ENCODE measurements at regions not wholly inside any gene's neighbourhood (a gene's known extent, or its start where the extent isn't known, plus 50 kb on each side); places are given as distances from the start of the nearest gene placed in this dataset.
"Not testable (repeated sequence)": the region's sequence is repeated elsewhere in the genome, so short reads cannot be mapped to it uniquely, and the experiment has no call there.

- DNase-seq, result no peak
Measured at GRCh38 chr3:191518861-191519260, 57.9 kb downstream of the PYDC2 start.

DNA sequence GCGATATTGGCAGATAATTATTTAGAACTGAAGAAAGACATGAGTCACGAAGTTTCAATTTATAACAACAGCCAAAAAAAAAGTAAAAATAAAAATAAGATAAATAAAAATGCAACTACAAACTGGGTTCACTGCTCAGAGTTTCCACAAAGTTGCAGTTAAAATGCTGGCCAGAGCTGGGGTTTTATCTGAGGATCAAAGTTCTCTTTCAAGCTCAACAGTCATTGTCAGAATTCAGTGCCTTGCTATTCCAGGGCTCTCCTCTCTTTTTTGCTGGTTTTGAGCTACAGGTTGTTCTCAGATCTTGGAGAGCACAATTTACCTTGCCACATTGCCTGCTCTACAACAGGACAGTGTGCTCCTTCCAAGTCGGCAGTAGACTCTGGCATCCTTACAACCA is 60.1 kb downstream of the PYDC2 start:
- no peak for DNase-seq

- DNase-seq, result no peak
Measured at GRCh38 chr3:191523148-191523547, 62.2 kb downstream of the PYDC2 start.

DNA sequence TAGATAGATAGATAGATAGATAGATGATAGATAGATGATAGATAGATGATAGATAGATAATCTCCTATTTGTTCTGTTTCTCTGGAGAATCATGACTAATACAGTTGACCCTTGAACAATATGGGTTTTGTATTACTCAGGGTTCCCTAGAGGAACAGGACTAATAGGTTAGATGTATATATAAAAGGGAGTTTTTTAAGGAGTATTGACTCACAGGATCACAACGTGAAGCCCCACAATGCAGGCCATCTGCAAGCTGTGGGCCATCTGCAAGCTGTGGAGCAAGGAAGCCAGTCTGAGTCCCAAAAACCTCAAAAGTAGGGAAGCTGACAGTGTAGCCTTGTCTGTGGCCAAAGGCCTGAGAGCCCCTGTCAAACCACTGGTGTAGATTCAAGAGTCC is 67.6 kb downstream of the PYDC2 start:
- DNase-seq, result peak; percentile 3

- no peak for DNase-seq
Measured at GRCh38 chr3:191529992-191530391, 69.0 kb downstream of the PYDC2 start.

- DNase-seq, result no peak
Measured at GRCh38 chr3:191531434-191531972, 70.5 kb downstream of the PYDC2 start.

DNA sequence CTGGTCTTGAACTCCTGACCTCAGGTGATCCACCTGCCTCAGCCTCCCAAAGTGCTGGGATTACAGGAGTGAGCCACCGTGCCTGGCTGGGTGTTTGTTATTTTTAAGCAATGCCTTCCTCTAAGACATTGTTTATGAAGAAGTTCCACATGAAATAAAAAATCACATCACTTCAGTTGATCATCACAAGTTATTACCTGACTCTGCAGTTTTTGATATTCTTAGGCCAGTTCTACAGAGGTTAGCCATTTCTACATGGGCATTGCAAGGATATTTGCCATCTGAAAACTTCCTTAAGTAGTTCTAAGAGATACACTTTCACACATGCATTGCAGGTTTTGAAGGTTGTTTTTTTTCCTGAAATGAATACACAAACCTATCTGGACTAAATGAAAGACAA is 82.1 kb downstream of the PYDC2 start:
- no peak for DNase-seq

DNA sequence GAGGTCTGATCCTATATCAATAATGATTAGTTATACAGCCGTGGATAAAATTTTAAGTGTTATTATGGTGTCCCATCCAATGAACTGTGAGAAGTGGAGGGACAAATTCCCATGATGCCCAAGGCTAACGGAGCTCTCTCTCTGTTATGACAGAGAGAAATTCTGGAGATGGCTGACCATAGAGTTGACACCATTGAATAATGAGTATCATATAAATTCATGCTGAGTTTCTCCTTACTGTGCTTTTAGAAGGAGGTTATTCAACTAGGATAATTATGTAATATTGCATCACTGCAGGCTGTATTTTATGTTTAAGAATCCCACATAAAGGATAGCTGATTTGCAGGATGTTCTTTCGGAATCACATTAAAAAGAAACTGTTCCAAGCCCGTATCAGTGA is 82.9 kb downstream of the PYDC2 start:
- no peak for DNase-seq

GRCh38 chr3:191549357-191549756 is 88.4 kb downstream of the PYDC2 start:
- no peak for DNase-seq

- no peak for DNase-seq
Measured at GRCh38 chr3:191555037-191555436, 94.1 kb downstream of the PYDC2 start.

GRCh38 chr3:191557322-191557721 is 96.4 kb downstream of the PYDC2 start:
- peak; percentile 0 for DNase-seq

GRCh38 chr3:191563722-191564121 is 102.8 kb downstream of the PYDC2 start:
- DNase-seq, result no peak

DNA sequence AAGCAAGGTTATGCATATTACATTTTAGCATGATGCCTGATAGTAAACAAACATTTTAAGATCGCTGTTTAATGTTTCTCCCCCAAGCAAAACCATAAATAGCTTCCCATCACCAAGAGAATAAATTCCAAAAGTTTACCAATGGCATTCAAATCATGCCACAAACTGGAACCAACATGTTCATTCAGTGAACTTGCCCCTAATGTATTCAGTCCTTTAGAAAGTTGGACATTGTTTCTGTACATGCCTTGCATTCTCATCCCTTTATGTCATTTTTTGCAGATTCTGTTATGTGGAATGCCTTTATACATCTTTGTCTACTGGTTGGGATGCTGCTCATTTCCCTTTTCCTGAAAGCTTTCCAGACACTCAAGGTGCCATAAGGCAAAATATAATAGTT is 105.5 kb downstream of the PYDC2 start:
- DNase-seq, result peak; percentile 20

DNA sequence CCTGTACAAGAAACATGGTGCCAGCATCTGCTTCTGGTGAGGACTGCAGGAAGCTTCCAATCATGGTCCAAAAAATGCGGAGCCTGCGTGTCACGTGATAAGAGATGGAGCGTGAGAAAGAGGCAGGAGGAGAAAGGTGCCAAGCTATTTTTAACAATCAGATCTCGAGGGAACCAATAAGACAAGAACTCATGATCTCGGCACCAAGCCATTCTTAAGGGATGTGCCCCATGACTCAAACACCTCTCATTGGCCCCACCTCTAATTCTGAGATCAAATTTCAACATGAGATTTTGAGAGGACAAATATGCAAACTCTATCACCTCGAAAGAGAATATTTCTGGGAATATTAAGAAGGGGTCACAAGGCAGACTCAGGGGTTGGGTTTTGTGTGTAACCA is 107.2 kb downstream of the PYDC2 start:
- DNase-seq, result no peak

DNA sequence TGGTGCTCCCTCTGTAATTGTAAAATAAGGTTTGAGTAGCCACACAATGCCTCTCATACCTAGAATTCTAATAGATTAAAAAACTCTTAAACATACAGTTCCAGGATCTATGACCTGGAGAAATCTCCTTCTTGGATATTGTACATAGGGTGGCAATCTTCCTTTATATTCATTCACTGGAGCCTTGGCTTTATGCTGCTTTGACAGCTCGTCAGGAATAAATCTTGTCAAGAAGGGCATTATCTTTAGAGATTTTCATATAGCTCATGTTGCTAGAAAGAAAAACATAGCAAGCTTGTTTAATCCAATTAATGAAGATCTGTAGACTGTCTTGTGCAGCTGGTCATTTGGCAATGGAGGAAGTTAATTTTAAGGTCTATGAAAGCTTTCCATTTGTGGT is 131.1 kb downstream of the PYDC2 start:
- DNase-seq, result no peak

- no peak for DNase-seq
Measured at GRCh38 chr3:191593486-191593885, 132.5 kb downstream of the PYDC2 start.

DNA sequence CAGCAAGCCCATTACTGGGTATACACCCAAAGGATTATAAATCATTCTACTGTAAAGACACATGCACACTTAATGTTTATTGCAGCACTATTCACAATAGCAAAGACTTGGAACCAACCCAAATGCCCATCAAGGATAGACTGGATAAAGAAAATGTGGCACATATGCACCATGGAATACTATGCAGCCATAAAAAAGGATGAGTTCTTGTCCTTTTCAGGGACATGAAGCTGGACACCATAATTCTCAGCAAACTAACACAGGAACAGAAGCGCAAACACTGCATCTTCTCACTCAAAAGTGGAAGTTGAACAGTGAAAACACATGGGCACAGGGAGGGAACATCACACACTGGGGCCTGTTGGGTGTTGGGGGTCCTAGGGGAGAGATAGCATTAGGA is 154.5 kb downstream of the PYDC2 start:
- DNase-seq, result not testable (repeated sequence)

DNA sequence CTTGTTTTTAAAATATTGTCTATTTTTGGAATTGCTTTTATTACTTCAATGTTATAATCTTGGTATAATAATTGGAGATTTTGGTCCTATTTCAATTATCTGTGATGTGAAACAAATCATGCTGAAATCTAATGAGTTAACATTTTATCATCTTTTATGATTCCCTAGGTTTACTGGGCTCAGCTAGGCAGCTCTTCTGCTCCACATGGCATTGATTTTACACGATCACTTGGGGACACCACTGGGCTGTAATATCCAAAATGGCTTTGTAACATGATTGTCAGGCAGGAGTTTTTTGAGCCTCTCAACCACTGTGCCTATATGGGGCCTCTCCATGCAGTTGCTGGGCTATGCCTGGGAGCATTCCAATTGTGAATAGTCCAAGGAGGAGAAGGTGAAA is 163.3 kb downstream of the PYDC2 start:
- no peak for DNase-seq

DNA sequence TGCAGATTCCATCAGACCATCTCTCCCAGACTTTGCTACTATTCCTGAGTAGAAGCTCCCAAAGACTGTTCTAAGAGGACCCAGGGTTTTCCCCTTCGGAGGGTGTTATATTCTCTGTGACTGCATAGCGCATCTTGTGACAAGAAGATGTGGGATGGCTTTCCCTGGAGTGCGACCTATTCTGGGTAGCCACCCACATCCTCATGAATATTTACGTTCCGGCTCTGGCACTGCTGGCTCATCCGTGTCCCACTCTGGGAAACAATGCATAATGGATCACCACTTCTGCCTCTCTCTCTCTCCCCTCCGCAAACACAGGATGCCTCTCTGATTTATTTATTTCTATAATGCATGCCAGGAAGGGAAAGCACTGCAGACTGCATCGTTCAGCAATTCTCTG is 166.1 kb downstream of the PYDC2 start:
- no peak for DNase-seq

DNA sequence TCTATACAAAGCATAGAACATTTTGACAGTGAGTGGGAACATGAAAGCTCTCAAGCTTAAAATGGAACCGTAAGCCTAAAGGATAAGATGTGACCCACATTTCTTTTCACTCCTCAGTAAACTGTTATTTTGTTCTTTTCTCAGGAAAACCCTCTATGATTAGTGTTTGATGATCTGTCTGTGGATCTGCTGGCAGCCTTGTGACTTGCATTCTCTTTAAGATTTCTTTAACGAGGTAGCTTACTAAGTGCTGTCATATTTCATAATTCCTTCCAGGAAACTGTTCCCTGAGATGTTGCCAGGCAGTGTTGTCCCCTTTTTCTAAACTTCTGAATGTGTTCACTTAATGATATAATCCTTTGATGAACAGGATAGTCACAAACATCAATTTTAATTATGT is 167.6 kb downstream of the PYDC2 start:
- no peak for DNase-seq

- DNase-seq, result no peak
Measured at GRCh38 chr3:191631496-191631895, 170.5 kb downstream of the PYDC2 start.

DNA sequence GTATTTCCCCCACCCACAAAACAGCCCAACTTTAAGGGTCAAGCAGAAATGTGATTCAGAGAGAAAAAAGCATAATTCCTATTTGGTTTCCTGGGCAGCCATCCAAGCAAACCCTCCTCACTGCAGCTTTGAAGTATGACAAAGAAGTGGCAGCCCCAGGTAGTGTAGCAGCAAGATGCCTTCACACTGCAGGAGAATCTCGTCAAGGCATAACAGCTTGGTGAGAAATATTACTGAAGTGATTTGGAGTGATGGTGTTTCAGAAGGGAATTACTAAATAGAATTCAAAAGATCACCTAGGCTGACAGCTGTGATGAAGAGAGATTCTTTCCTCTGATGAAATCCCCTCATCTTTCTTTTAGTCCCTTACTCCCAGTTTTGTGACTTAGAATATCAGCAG is 173.9 kb downstream of the PYDC2 start:
- DNase-seq, result no peak

- no peak for DNase-seq
Measured at GRCh38 chr3:191637611-191638010, 176.6 kb downstream of the PYDC2 start.

DNA sequence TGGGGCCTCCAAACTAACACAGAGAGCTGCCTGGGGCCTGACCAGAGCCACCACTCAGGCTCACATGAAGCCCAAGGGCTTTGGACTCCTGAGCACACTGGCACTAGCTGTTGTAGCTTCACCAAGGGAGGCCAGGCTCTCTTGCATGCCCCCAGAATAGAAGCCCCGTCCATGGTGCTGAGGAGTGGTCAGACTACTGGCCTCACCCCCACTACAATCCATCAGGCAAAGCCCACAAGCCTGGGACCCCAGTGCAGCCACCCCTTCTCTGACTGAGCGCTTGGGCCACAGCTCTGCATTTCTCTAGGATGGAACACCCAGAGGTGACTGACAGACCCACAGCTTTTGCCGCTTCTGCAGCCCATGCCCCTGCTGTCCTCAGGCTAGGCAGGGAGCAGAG is 180.8 kb downstream of the PYDC2 start:
- no peak for DNase-seq

- no peak for DNase-seq
Measured at GRCh38 chr3:191644291-191644690, 183.3 kb downstream of the PYDC2 start.

GRCh38 chr3:191646242-191646641 is 185.3 kb downstream of the PYDC2 start:
- no peak for DNase-seq

Measured in fibroblast of skin of scalp (primary cell).